BLaER1 treated with 17β-estradiol and CSF1 and Interleukin-3, amounts not matched to agents 10 nM and 100 nM (cell line): ENCODE measurements at regions not wholly inside any gene's neighbourhood (a gene's known extent, or its start where the extent isn't known, plus 50 kb on each side); places are given as distances from the start of the nearest gene placed in this dataset.

Experiments used
- H3K27ac ChIP-seq, 11 experiments: shearing (Covaris generic); formaldehyde crosslinking; 2 replicates each; pipeline ENCODE4 v1.8.1; 2022
- H3K27me3 ChIP-seq, 11 experiments: shearing (Covaris generic); formaldehyde crosslinking; 2 replicates each; pipeline ENCODE4 v1.8.1; 2022
- H3K36me3 ChIP-seq, 11 experiments: shearing (Covaris generic); formaldehyde crosslinking; 2 replicates each; pipeline ENCODE4 v1.8.1; 2022
- H3K4me1 ChIP-seq, 10 experiments: shearing (Covaris generic); formaldehyde crosslinking; 2 replicates each; pipeline ENCODE4 v1.8.1; 2022
- H3K4me2 ChIP-seq, 11 experiments: shearing (Covaris generic); formaldehyde crosslinking; 2 replicates each; pipeline ENCODE4 v1.8.1; 2022
- H3K4me3 ChIP-seq, 10 experiments: shearing (Covaris generic); formaldehyde crosslinking; 2 replicates each; pipeline ENCODE4 v1.8.1; 2022
- H3K9ac ChIP-seq, 11 experiments: shearing (Covaris generic); formaldehyde crosslinking; 2 replicates each; pipeline ENCODE4 v1.8.1; 2022
- H3K9me3 ChIP-seq, 11 experiments: shearing (Covaris generic); formaldehyde crosslinking; replicated peaks in 1 of 11; 2 replicates each; pipeline ENCODE4 v1.8.1; 2022
- H4K20me1 ChIP-seq, 11 experiments: shearing (Covaris generic); formaldehyde crosslinking; 2 replicates each; pipeline ENCODE4 v1.8.1; 2022
- Cebpa-rat ChIP-seq, 11 experiments: shearing (Covaris generic); IDR thresholded peaks; 2 replicates each; pipeline ENCODE4 v1.8.1; 2022

GRCh38 chr12:28933176-28933575 lies 215.9 kb upstream of the FAR2 start:
- TF ChIP-seq Cebpa-rat (IDR thresholded peaks at IDR 0.05) = no peak
- no peaks in the 10 kb centered on the region for H3K36me3 ChIP-seq

GRCh38 chr12:28933864-28934527 lies 215.1 kb upstream of the FAR2 start:
- Histone ChIP-seq H3K9me3 (no peaks in the 10 kb centered on the region), H3K36me3 (no peaks in the 10 kb centered on the region), H4K20me1 (no peaks in the 10 kb centered on the region), H3K27ac (no peak overlapping the region), H3K27me3 (no peaks in the 10 kb centered on the region), H3K4me3 (no peak overlapping the region), H3K4me1 (no peaks in the 10 kb centered on the region), H3K4me2 (no peak overlapping the region), H3K9ac (no peak overlapping the region)
- no peak for TF ChIP-seq Cebpa-rat (IDR thresholded peaks at IDR 0.05)

More at GRCh38 chr12:28933176-28933575, 215.9 kb upstream of the FAR2 start:
- Histone ChIP-seq H3K27ac (no peak overlapping the region), H3K4me3 (no peak overlapping the region), H4K20me1 (no peaks in the 10 kb centered on the region), H3K4me2 (no peak overlapping the region), H3K4me1 (no peaks in the 10 kb centered on the region), H3K9me3 (no peaks in the 10 kb centered on the region), H3K27me3 (no peaks in the 10 kb centered on the region), H3K9ac (no peak overlapping the region)

DNA sequence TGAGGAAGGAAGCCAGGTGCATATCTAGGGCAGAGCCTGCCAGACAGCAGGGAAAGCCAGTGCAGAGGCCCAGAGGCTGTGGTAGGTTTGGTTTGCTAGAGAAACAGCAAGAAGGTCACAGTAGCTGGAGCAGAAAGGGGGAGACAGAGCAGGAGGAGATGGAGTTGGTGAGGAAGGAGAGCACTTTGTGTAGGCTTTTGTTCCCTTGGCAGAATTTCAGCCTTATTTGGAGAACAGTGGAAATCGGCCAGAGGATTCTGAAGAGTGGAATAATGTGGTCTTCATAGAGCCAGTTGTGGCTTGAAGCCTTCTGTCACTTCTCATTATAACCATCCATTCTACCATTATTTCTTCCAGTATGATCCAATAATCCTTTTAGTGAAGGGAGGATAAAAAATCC lies 212.9 kb upstream of the FAR2 start:
- TF ChIP-seq Cebpa-rat (IDR thresholded peaks at IDR 0.05) = no peak
- Histone ChIP-seq H3K4me3 (no peak overlapping the region), H3K9ac (no peak overlapping the region), H3K4me1 (no peaks in the 10 kb centered on the region), H4K20me1 (no peaks in the 10 kb centered on the region), H3K4me2 (no peak overlapping the region), H3K9me3 (no peaks in the 10 kb centered on the region), H3K27ac (no peak overlapping the region), H3K27me3 (no peaks in the 10 kb centered on the region), H3K36me3 (no peaks in the 10 kb centered on the region)

DNA sequence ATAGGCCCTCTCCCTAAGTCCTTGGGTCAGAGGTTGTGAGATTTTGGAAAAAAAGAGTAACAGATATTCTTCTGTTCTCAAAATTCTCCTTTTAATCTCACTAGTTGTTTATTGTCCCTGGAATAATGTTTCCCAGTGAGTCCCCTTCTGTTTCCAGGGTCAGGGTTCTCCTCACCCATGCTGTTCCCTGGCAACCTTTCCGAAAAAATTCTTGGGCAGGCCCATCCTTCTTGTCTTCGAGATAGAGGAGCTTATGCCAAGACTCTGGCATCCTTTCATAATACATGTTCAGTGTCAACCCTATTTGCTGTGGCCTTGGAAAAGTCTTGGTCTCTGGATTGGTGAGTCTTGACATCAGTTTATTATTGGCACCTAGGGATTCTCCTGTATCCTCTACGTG lies 212.4 kb upstream of the FAR2 start:
- H3K4me3 ChIP-seq = no peak overlapping the region
- TF ChIP-seq Cebpa-rat (IDR thresholded peaks at IDR 0.05) = no peak
- no peaks in the 10 kb centered on the region for H4K20me1 ChIP-seq
- H3K9me3 ChIP-seq = no peaks in the 10 kb centered on the region
- no peaks in the 10 kb centered on the region for H3K27me3 ChIP-seq
- no peak overlapping the region for H3K27ac ChIP-seq
- no peaks in the 10 kb centered on the region for H3K4me1 ChIP-seq
- no peaks in the 10 kb centered on the region for H3K36me3 ChIP-seq
- no peak overlapping the region for H3K9ac ChIP-seq
- no peak overlapping the region for H3K4me2 ChIP-seq

DNA sequence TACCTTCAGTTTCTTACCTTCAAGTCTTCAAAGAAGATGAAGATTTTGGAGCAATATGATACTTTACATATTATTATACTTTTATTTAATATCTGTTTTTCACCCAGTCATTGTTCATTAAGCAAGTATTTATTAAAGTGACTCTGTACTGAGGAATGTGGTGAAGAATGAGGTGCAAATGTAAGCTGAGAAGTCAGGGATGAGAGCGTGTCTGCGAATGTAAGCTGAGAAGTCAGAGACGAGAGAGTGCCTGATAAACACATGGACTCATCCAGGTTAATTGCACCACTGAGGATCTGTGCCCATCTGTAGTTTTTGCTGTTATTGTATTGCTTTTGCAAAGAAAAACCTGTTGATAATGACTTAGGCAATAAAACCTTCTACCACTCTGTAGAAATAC lies 211.9 kb upstream of the FAR2 start:
- no peak overlapping the region for H3K4me2 ChIP-seq
- no peaks in the 10 kb centered on the region for H3K9me3 ChIP-seq
- H4K20me1 ChIP-seq = no peaks in the 10 kb centered on the region
- no peaks in the 10 kb centered on the region for H3K27me3 ChIP-seq
- no peaks in the 10 kb centered on the region for H3K4me1 ChIP-seq
- H3K36me3 ChIP-seq = no peaks in the 10 kb centered on the region
- H3K27ac ChIP-seq = no peak overlapping the region
- no peak overlapping the region for H3K9ac ChIP-seq
- no peak for TF ChIP-seq Cebpa-rat (IDR thresholded peaks at IDR 0.05)
- H3K4me3 ChIP-seq = no peak overlapping the region

GRCh38 chr12:28938056-28938455 lies 211.0 kb upstream of the FAR2 start:
- Histone ChIP-seq H3K9me3 (no peaks in the 10 kb centered on the region), H3K9ac (no peak overlapping the region), H3K27me3 (no peaks in the 10 kb centered on the region), H3K4me3 (no peak overlapping the region), H4K20me1 (no peaks in the 10 kb centered on the region), H3K27ac (no peak overlapping the region), H3K36me3 (no peaks in the 10 kb centered on the region), H3K4me1 (no peaks in the 10 kb centered on the region), H3K4me2 (no peak overlapping the region)
- TF ChIP-seq Cebpa-rat (IDR thresholded peaks at IDR 0.05) = no peak

GRCh38 chr12:28938581-28939235 lies 210.4 kb upstream of the FAR2 start:
- Histone ChIP-seq H3K9ac (no peak overlapping the region), H3K27ac (no peak overlapping the region)

DNA sequence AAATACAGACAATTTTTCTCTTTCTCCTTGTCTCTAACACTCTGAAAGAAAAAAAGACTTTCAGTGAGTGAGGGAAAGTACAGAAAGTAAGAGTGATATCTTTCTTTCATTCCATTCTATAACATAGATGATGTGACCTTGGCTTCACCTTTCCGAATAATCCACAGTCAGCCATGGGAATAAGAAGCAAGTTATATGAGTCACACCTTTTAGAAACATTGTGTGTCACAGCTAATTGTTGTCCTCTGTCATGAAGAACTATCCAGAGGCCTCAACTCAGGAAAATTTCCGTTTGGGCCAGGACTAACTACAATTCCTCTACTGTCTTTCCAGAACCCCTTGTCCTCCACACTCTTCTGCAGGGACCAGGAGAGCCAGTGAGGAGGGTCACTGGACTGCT lies 209.7 kb upstream of the FAR2 start:
- no peaks in the 10 kb centered on the region for H3K4me1 ChIP-seq
- H3K4me2 ChIP-seq = no peak overlapping the region
- no peaks in the 10 kb centered on the region for H3K36me3 ChIP-seq
- H3K27ac ChIP-seq = no peak overlapping the region
- no peaks in the 10 kb centered on the region for H3K9me3 ChIP-seq
- no peaks in the 10 kb centered on the region for H4K20me1 ChIP-seq
- no peak for TF ChIP-seq Cebpa-rat (IDR thresholded peaks at IDR 0.05)
- no peak overlapping the region for H3K9ac ChIP-seq
- H3K4me3 ChIP-seq = no peak overlapping the region
- H3K27me3 ChIP-seq = no peaks in the 10 kb centered on the region

More at GRCh38 chr12:28938581-28939235, 210.4 kb upstream of the FAR2 start:
- Histone ChIP-seq H3K4me2 (no peak overlapping the region), H4K20me1 (no peaks in the 10 kb centered on the region), H3K9me3 (no peaks in the 10 kb centered on the region), H3K4me1 (no peaks in the 10 kb centered on the region), H3K27me3 (no peaks in the 10 kb centered on the region), H3K4me3 (no peak overlapping the region), H3K36me3 (no peaks in the 10 kb centered on the region)
- TF ChIP-seq Cebpa-rat (IDR thresholded peaks at IDR 0.05) = no peak

DNA sequence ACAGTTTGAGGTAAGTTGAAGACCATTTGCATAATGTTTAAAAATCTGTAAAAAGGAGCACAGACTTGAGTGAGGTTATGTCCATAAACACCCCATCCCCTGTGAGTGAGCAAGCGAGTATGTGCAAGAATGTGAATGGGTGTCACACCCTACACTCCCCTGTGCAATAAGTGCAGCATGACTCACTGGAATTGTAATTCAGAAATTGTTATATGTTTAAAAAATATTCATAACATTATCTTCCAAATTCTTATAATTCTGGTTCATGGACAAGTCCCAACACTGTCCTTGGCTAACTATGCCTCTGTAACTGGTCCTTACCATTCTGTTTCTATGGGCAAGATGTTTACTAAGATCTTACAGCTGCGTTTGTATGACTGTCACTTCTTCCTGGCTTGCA lies 207.8 kb upstream of the FAR2 start:
- H3K9ac ChIP-seq = no peak overlapping the region
- no peak overlapping the region for H3K27ac ChIP-seq
- H3K4me3 ChIP-seq = no peak overlapping the region
- TF ChIP-seq Cebpa-rat (IDR thresholded peaks at IDR 0.05) = no peak
- no peaks in the 10 kb centered on the region for H3K27me3 ChIP-seq
- no peaks in the 10 kb centered on the region for H3K36me3 ChIP-seq
- no peaks in the 10 kb centered on the region for H3K9me3 ChIP-seq
- H3K4me1 ChIP-seq = no peaks in the 10 kb centered on the region
- H4K20me1 ChIP-seq = no peaks in the 10 kb centered on the region
- no peak overlapping the region for H3K4me2 ChIP-seq

DNA sequence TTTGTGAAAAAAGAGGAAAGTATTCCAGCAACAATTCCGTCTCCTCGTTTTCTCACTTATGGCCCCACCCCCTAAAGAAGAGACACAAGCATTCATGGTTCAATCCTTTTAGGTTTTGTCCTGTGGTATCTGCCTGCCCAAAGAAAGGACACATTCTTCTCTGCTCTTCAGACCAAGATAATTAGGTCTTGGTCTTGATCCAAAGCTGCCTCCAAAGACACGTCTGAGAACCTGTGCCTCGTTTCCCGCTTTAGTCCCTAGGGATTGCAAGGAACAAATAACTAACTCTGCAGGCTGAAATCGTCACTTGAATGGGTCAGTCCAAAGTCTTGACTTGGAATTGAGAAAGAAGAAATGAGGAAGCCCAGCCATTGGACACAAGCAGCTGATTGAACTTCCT lies 202.7 kb upstream of the FAR2 start:
- Histone ChIP-seq H3K36me3 (no peaks in the 10 kb centered on the region), H3K27ac (no peak overlapping the region), H3K9me3 (no peaks in the 10 kb centered on the region), H3K9ac (no peak overlapping the region), H3K4me2 (no peak overlapping the region), H4K20me1 (no peaks in the 10 kb centered on the region), H3K4me1 (no peaks in the 10 kb centered on the region), H3K4me3 (no peak overlapping the region), H3K27me3 (no peaks in the 10 kb centered on the region)
- TF ChIP-seq Cebpa-rat (IDR thresholded peaks at IDR 0.05) = no peak
